Activated naive CD4-positive, alpha-beta T cell treated with anti-CD3 and anti-CD28 coated beads for 36 hours (primary cell): ENCODE measurements at regions not wholly inside any gene's neighbourhood (a gene's known extent, or its start where the extent isn't known, plus 50 kb on each side); places are given as distances from the start of the nearest gene placed in this dataset.

Experiments
- CTCF ChIA-PET: fragments of 350-600 bp; sonication (Branson Sonifier 250); formaldehyde crosslinking; loops from one replicate; lab custom pipeline; 2021; ENCODE audit warnings: antibody characterized with exemption; lab: Charles Lee
- DNase-seq: peaks from one replicate; pipeline ENCODE4 v3.0.0-alpha.2; 2020
- H3K27ac Mint-ChIP-seq: one replicate; pipeline ENCODE4 v1.8.0; 2021; ENCODE audit warnings: mild to moderate bottlenecking, mixed read lengths
- H3K27me3 Mint-ChIP-seq: one replicate; pipeline ENCODE4 v1.8.0; 2021; ENCODE audit warnings: low read depth, mixed read lengths
- H3K36me3 Mint-ChIP-seq: one replicate; pipeline ENCODE4 v1.8.0; 2021; ENCODE audit warnings: low read depth, mixed read lengths
- H3K4me1 Mint-ChIP-seq: one replicate; pipeline ENCODE4 v1.8.0; 2021; ENCODE audit warnings: low read depth, mixed read lengths
- H3K4me3 Mint-ChIP-seq: one replicate; pipeline ENCODE4 v1.8.0; 2021; ENCODE audit warnings: mild to moderate bottlenecking, moderate library complexity, mixed read lengths
- H3K9me3 Mint-ChIP-seq: one replicate; pipeline ENCODE4 v1.8.0; 2021; ENCODE audit warnings: mixed read lengths
- intact Hi-C: fragments of 100-400 bp; cut with micrococcal nuclease; formaldehyde crosslinking; loops from one replicate; pipeline ENCODE4 v1.15.1; 2023

DNA sequence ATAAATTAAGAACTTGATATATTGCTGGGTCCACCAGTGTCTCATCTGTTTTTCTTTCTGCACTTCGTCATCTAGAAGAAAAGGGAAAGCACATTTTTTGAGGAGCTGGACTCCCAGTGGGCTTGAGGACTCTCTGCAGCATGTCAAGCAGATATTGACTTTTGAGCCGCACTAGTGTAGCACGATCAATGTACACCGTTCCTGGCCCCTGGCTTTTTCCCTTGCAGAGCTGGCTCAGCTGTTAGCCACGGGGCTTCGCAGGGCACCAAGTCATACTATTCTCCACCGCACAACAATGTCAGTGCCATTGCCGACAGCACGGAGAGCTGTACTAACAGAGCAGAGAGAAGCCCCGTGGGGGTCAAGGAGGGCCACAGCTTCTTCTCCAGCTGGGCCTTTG lies 235.4 kb upstream of the HABP2 start:
- no peak overlapping the region for H3K4me3 Mint-ChIP-seq
- H3K36me3 Mint-ChIP-seq = no peaks in the 10 kb centered on the region
- H3K9me3 Mint-ChIP-seq = peaks cover 2% of the 10 kb centered on the region
- no peaks in the 10 kb centered on the region for H3K4me1 Mint-ChIP-seq
- CTCF ChIA-PET = no interaction called here
- intact Hi-C loops = no loop called here
- no peak for DNase-seq
- no peak overlapping the region for H3K27ac Mint-ChIP-seq
- peaks cover 6% of the 10 kb centered on the region for H3K27me3 Mint-ChIP-seq

DNA sequence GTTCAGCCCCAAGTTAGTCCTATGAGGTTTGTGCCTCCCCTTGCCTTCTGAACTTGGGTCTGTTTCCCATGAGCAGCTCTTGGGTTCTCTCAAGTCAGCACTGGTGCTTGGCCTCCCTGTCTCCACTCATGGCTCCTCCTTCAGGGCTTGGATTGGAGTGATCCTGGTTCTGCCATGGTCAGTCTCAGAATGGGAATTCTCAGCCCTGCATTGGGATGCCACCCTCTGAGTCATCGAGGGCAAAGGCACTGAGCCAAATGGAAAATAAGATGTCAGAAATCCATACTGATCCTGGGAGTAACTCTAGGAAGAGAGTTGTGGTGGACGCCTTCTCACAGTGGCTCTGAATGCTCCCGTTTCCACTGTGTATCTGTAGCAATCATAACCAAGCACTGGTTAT lies 233.4 kb upstream of the HABP2 start:
- Mint-ChIP-seq H3K36me3 (no peaks in the 10 kb centered on the region), H3K4me1 (no peaks in the 10 kb centered on the region), H3K27me3 (peaks cover 5% of the 10 kb centered on the region), H3K4me3 (no peak overlapping the region), H3K9me3 (no peaks in the 10 kb centered on the region), H3K27ac (no peak overlapping the region)
- CTCF ChIA-PET = interaction anchor here (1.0 kb wide), 1 partner anchor 19 kb away, joined by 3 read pairs; no protein-coding TSS in a partner anchor
- no peak for DNase-seq
- intact Hi-C loops = no loop called here

DNA sequence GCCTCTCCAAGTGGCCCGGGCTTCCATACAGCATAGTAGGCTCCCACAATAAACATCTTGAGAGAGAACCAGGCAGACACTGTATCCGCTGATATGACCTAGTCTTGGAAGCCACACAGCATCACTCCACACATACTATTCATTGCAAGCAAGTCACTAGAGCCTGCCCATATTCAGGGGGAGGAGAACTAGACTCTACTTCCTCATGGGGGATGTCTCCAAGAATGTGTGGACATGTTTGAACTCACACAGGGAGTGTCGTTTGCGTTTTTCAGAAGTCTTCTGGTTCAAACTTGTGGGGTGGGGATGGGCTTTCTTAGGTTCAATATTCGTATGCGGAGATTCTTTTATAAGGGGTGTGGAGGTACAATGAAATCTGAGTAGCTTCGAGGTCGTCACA lies 232.6 kb upstream of the HABP2 start:
- H3K4me1 Mint-ChIP-seq = no peaks in the 10 kb centered on the region
- CTCF ChIA-PET = no interaction called here
- no peaks in the 10 kb centered on the region for H3K9me3 Mint-ChIP-seq
- intact Hi-C loops = loop anchor here (10.0 kb wide), 1 partner anchor 855 kb away; no protein-coding TSS in a partner anchor
- no peak for DNase-seq
- no peaks in the 10 kb centered on the region for H3K36me3 Mint-ChIP-seq
- no peak overlapping the region for H3K27ac Mint-ChIP-seq
- H3K4me3 Mint-ChIP-seq = no peak overlapping the region
- peaks cover 4% of the 10 kb centered on the region for H3K27me3 Mint-ChIP-seq

GRCh38 chr10:113320987-113321386 lies 231.9 kb upstream of the HABP2 start:
- intact Hi-C loops = loop anchor here (10.0 kb wide), 1 partner anchor 856 kb away; no protein-coding TSS in a partner anchor
- H3K4me1 Mint-ChIP-seq = peaks cover 2% of the 10 kb centered on the region
- no peak overlapping the region for H3K27ac Mint-ChIP-seq
- no peaks in the 10 kb centered on the region for H3K9me3 Mint-ChIP-seq
- CTCF ChIA-PET = no interaction called here
- H3K36me3 Mint-ChIP-seq = no peaks in the 10 kb centered on the region
- no peak for DNase-seq
- H3K4me3 Mint-ChIP-seq = no peak overlapping the region
- peaks cover 4% of the 10 kb centered on the region for H3K27me3 Mint-ChIP-seq

GRCh38 chr10:113322843-113323242 lies 230.0 kb upstream of the HABP2 start:
- intact Hi-C loops = loop anchor here (10.0 kb wide), 1 partner anchor 858 kb away; no protein-coding TSS in a partner anchor
- DNase-seq = no peak

DNA sequence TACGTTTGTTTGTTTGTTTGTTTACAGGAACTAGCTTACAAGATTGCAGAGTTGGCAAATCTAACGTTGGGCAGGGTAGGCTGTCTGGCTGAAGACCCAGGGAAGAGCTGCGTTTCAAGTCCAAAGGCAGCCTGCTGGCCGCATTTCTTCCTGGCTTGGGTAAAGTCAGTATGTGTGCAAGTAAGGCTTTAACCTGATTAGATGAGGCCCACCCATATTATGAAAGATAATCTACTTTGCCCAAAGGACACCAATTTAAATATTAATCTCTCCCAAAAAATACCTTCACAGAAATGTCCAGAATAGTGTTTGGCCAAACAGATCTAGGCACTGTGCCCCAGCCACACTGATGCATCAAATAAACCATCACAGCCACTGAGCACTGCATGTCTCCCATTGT lies 228.9 kb upstream of the HABP2 start:
- H3K36me3 Mint-ChIP-seq = no peaks in the 10 kb centered on the region
- H3K27ac Mint-ChIP-seq = no peak overlapping the region
- no peak overlapping the region for H3K4me3 Mint-ChIP-seq
- CTCF ChIA-PET = no interaction called here
- intact Hi-C loops = loop anchor here (10.0 kb wide), 1 partner anchor 859 kb away; no protein-coding TSS in a partner anchor
- peaks cover 6% of the 10 kb centered on the region for H3K27me3 Mint-ChIP-seq
- H3K9me3 Mint-ChIP-seq = no peaks in the 10 kb centered on the region
- peaks cover 6% of the 10 kb centered on the region for H3K4me1 Mint-ChIP-seq
- DNase-seq = no peak

More at GRCh38 chr10:113322843-113323242, 230.0 kb upstream of the HABP2 start:
- Mint-ChIP-seq H3K4me3 (no peak overlapping the region), H3K27ac (no peak overlapping the region), H3K27me3 (peaks cover 6% of the 10 kb centered on the region), H3K4me1 (peaks cover 6% of the 10 kb centered on the region), H3K9me3 (no peaks in the 10 kb centered on the region), H3K36me3 (no peaks in the 10 kb centered on the region)
- CTCF ChIA-PET = interaction anchor here (1.1 kb wide), 1 partner anchor 547 kb away, joined by 3 read pairs; no protein-coding TSS in a partner anchor

DNA sequence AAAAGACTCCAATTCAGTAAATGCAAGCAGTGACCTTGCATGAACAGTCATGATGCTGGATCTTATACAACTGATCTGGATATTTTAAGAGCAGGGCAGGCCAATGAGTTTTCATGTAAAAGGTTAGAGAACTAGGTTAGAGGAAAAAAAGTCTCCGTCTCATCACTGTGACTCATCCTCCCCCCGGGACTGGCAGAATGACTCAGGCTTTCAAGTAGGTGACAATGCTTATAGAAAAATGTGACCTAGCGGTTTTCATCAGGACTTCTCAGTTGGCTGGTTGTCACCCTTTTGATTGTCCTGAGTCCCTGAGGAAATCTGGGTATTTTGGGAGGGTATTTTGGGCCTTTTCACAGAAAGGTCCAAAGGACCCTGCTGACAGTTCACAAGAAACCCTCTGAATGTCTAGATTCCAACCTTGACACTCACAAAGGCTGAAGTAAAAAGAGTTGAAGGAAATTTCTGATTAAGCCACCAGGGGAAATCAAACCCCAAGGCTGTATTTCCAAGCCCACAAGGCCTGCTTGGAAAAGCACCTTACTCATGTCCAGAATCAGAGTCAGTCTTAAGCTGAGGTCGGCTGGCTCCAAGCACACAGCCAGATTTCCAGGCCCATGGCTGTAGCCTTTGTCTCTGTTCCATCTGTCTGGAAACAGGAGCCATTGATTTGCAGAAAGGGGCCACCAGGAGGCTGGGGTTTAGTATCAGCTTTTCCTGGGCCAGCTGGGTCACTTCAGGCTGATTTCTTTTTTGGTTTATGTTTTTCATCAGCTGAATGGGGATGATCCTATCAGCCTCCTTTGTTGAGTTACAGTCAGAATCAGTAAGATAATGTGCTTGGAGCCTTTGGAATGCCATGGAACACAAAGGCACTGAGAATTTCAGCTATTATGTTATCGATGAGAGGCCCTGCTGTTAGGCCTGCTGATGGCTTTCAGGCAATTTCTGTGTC lies 226.4 kb upstream of the HABP2 start:
- H3K4me1 Mint-ChIP-seq = peaks cover 6% of the 10 kb centered on the region
- CTCF ChIA-PET = no interaction called here
- H3K27me3 Mint-ChIP-seq = peaks cover 9% of the 10 kb centered on the region

GRCh38 chr10:113329121-113329596 lies 223.7 kb upstream of the HABP2 start:
- no peak overlapping the region for H3K27ac Mint-ChIP-seq
- CTCF ChIA-PET = no interaction called here
- no peaks in the 10 kb centered on the region for H3K9me3 Mint-ChIP-seq
- peaks cover 5% of the 10 kb centered on the region for H3K27me3 Mint-ChIP-seq
- H3K36me3 Mint-ChIP-seq = no peaks in the 10 kb centered on the region
- H3K4me1 Mint-ChIP-seq = peaks cover 6% of the 10 kb centered on the region
- no peak for DNase-seq
- intact Hi-C loops = loop anchor here (10.0 kb wide), 1 partner anchor 864 kb away; no protein-coding TSS in a partner anchor
- no peak overlapping the region for H3K4me3 Mint-ChIP-seq

More for the DNA sequence above, 226.4 kb upstream of the HABP2 start:
- H3K27ac Mint-ChIP-seq = no peak overlapping the region
- no peaks in the 10 kb centered on the region for H3K36me3 Mint-ChIP-seq
- intact Hi-C loops = loop anchor here (10.0 kb wide), 1 partner anchor 862 kb away; no protein-coding TSS in a partner anchor
- no peaks in the 10 kb centered on the region for H3K9me3 Mint-ChIP-seq
- H3K4me3 Mint-ChIP-seq = no peak overlapping the region
- DNase-seq = peak; percentile 64

DNA sequence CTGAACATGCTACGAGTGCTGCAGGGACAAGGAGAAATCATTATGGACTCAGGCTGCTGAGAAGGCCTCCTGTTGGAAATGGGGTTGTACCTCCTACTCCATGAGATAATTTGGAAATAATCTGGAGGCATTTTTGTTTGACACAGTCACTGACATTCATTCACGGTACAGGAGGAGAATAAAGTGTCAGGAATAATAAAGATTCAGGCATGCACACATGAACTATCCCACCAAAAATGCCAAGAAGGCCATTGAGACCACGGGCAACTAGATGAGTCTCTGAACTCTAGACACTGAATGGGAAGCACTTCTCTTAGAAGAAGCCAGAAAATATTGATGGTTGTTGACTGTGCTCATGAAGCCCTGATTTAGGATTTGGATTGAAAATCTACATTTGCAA lies 220.9 kb upstream of the HABP2 start:
- Mint-ChIP-seq H3K36me3 (no peaks in the 10 kb centered on the region), H3K27ac (no peak overlapping the region), H3K4me1 (no peaks in the 10 kb centered on the region), H3K27me3 (peaks cover 5% of the 10 kb centered on the region), H3K4me3 (no peak overlapping the region), H3K9me3 (no peaks in the 10 kb centered on the region)
- CTCF ChIA-PET = no interaction called here
- intact Hi-C loops = no loop called here
- DNase-seq = no peak

DNA sequence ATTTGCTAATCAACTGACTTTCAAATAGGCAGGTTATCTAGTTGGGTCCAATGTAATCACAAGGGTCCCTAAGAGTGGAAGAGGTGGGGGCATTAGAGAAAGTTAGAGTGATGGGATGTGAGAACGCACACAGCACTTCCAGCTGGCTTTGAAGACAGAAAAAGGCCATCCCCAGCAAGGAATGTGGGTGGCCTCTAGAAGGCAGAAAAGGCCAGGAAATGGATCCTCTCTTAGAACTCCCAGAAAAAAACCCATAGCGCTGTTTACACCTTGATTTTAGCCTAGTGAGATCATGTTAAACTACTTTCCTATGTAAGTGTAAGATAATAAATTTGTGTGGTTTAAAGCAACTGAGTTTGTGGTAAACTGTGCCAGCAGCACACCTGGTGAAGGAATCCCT lies 219.5 kb upstream of the HABP2 start:
- CTCF ChIA-PET = no interaction called here
- Mint-ChIP-seq H3K9me3 (no peaks in the 10 kb centered on the region), H3K27me3 (peaks cover 3% of the 10 kb centered on the region), H3K27ac (no peak overlapping the region), H3K4me1 (no peaks in the 10 kb centered on the region), H3K36me3 (no peaks in the 10 kb centered on the region), H3K4me3 (no peak overlapping the region)
- DNase-seq = no peak
- intact Hi-C loops = no loop called here

GRCh38 chr10:113335592-113335991 lies 217.3 kb upstream of the HABP2 start:
- H3K27ac Mint-ChIP-seq = no peak overlapping the region
- intact Hi-C loops = no loop called here
- H3K36me3 Mint-ChIP-seq = no peaks in the 10 kb centered on the region
- H3K4me1 Mint-ChIP-seq = no peaks in the 10 kb centered on the region
- H3K4me3 Mint-ChIP-seq = no peak overlapping the region
- DNase-seq = no peak
- H3K9me3 Mint-ChIP-seq = no peaks in the 10 kb centered on the region
- no peaks in the 10 kb centered on the region for H3K27me3 Mint-ChIP-seq
- CTCF ChIA-PET = no interaction called here

- H3K9me3 Mint-ChIP-seq = no peaks in the 10 kb centered on the region
- CTCF ChIA-PET = no interaction called here
- no peak for DNase-seq
- no peaks in the 10 kb centered on the region for H3K4me1 Mint-ChIP-seq
- no peaks in the 10 kb centered on the region for H3K27me3 Mint-ChIP-seq
- no peak overlapping the region for H3K27ac Mint-ChIP-seq
- no peak overlapping the region for H3K4me3 Mint-ChIP-seq
- H3K36me3 Mint-ChIP-seq = no peaks in the 10 kb centered on the region
- intact Hi-C loops = no loop called here
Observed at GRCh38 chr10:113336549-113337130, 216.2 kb upstream of the HABP2 start.
